GM10266 (cell line): ENCODE measurements at regions not wholly inside any gene's neighbourhood (a gene's known extent, or its start where the extent isn't known, plus 50 kb on each side); places are given as distances from the start of the nearest gene placed in this dataset.

Experiments
- DNase-seq: peaks from one replicate; pipeline ENCODE4 v3.0.0; 2012; ENCODE audit errors: extremely low spot score
- TF ChIP-seq, protein P1 (sequence below): IDR thresholded peaks from 2 replicates; pipeline ENCODE4 v1.5.1; 2012; ENCODE audit warnings: mild to moderate bottlenecking, low read depth; ENCODE audit not compliant: control insufficient read depth, insufficient read depth; ENCODE audit errors: missing control alignments

DNA sequence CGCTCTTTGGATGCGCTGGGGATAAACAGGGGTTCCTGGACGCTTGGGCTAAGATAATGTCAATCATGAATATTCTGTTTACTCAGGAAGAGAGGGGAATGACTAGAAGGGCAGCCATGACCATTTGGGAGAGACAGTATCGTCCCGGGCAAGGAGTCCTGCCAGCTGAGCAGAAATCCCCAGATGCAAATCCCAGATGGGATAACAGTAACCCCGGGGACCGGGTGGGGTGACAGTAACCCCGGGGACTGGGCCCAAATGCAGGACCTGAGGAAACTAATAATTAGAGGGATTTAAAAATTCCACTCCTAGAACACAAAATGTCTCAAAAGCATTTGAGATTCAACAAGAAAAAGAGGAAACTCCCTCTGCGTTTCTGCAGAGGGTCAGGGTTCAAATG, 189.0 kb upstream of the PPP1R26 start:
- no peak for DNase-seq
- TF ChIP-seq, protein P1, sequence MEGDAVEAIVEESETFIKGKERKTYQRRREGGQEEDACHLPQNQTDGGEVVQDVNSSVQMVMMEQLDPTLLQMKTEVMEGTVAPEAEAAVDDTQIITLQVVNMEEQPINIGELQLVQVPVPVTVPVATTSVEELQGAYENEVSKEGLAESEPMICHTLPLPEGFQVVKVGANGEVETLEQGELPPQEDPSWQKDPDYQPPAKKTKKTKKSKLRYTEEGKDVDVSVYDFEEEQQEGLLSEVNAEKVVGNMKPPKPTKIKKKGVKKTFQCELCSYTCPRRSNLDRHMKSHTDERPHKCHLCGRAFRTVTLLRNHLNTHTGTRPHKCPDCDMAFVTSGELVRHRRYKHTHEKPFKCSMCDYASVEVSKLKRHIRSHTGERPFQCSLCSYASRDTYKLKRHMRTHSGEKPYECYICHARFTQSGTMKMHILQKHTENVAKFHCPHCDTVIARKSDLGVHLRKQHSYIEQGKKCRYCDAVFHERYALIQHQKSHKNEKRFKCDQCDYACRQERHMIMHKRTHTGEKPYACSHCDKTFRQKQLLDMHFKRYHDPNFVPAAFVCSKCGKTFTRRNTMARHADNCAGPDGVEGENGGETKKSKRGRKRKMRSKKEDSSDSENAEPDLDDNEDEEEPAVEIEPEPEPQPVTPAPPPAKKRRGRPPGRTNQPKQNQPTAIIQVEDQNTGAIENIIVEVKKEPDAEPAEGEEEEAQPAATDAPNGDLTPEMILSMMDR, result no peak

DNA sequence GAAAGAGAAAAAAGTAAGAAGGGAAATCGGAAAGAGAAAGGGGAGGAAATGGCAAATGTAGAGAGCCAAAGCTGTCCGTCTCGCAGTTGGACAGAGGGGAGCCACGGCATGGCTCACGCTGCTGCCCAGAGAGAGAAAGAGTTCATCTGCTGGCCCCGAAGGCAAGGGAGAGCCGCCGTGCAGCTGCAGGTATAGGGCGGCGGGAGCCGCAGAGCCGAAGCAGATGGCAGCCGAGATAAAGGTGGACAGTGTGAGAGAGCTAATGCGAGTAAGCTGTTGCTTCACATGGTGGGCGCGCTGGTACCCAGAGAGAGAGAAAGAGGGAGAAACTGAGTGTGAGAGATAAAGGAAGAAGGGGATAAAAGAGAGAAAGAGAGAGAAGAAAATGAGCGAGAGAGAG, 188.4 kb upstream of the PPP1R26 start:
- TF ChIP-seq, protein P1, result no peak
- no peak for DNase-seq

DNA sequence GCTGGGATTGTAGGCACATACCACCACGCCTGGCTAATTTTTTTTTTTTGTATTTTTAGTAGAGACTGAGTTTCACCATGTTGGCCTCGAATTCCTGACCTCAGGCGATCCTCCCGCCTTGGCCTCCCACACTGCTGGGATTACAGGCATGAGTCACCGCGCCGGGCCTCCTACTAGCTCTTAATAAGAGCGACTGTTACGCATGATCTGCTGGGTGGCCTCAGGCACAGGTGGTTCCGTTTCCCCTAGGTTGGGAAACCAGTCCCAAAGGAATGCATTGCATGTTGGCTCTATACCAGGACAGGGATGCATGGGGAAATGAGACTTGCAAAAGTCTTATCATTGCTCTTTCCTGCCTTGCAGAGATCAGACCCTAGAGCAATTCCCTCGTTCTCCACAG, 184.7 kb upstream of the PPP1R26 start:
- DNase-seq, result no peak
- TF ChIP-seq, protein P1, result no peak

DNA sequence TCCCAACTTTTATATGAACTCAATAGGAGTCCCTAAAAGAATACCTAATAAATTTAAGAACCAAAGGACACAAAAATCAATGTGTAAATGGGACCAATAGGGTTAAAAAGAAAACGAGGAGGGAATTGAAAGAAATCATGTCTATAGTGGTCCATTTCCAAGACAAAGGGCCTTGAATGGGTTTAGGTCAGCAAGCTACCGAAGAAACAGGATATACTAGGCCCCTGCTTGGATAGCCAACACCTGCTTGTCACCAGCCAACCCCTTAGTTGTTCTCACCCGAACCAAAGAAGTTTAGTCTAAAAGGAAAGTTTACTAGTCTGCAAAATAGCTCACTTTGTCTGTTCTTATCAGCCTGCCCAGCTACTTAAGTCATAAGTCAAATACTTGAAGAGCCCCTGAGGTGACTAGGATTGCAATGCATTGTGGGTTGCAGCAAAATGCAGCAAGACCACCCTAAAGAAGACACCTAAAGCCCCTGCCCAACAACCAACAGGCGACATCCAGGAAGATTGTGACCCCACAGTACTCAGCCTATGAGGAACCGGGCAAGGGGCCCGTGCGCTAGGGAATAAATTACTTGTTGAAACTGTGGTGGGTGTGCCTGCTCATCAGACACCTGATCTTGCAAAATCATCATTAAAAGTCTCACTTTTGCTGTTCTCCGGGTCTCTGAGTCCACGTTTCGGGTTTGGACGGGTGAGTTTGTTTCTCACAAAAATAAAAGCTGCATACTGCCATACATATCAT, 183.9 kb upstream of the PPP1R26 start:
- TF ChIP-seq, protein P1, result no peak

DNA sequence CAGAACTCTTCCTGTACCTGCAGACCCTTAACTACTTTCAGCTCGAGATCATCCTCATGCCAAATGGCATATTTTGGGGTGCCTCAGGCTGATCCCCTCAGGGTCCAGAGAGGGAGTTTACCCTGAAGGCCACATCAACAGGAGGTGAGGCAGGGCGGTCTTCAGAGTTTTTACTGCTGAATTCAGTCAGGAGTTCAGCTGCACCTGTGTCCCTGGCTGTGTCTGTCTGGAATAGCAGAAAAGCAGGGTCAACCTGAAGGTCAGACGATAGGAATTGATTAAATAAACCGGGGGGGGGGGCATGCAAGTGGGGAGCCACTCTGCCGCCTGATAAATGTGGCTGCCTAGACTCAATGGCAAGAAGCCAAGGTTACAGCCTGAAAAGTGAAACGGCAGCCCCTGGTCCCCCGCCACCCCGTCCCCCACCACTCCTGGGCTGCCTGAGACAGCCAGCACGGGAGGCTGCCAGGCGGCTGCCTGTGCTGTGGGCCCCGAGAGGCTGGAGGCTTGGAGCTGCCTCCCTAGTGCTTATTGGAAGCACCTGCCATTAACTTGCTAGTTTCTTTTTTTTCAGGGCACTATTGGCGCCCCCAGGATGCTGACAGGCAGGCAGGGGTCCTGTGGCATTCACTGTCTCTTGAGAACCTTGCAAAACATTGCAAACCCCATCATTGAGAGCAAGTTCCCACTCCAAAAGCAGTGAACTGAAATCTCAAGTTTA, 182.7 kb upstream of the PPP1R26 start:
- no peak for DNase-seq
- TF ChIP-seq, protein P1, result no peak

More for the DNA sequence above, 183.9 kb upstream of the PPP1R26 start:
- DNase-seq, result no peak

DNA sequence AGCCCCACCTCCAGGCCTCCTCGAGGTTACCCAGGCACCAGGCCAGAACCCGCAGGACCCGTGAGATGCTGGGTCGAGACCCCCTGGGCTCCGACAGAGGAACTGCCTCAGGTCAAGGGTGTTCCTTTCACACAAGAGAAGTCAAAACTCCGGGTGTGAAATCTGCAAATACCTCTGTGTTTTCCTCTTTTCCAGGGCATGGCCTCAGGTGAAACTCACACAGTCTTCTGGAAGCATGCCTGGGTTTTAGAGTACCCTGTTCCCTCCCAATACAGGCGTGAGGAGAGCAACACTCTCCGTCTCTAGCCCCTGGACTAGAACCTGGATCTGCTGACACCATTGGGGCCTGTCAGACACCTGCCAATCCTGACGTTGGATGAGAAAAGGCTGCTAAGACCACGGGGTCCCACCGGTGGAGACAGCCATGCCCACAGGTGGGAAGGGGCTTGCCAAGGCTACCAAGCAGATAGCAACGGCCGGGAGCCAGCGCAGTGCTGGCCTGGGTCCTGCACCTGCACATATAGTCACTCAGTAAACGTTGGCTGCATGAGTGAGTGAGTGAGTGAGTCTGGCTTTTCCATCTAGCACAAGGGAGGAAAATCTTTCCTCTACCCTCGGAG, 182.0 kb upstream of the PPP1R26 start:
- TF ChIP-seq, protein P1, result no peak
- no peak for DNase-seq

DNA sequence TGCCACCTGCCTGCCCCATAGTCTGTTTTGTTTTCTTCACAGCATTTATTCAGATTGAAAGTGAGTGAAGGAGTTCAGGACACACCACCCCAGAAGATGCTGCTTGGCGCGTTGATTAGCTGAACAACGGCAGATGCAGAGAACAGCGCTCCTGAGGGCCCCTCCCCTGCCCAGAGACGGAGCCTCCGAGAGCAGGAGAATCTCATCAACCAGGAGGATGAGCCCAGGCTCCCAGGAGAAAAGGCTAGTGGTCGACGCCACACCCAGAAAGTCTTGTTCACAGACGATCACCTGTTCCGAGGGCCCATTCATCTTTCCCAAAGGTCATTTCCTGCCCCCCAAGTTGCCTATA, 180.4 kb upstream of the PPP1R26 start:
- TF ChIP-seq, protein P1, result no peak
- DNase-seq, result no peak
